Mammary epithelial cell (primary cell): ENCODE measurements at regions not wholly inside any gene's neighbourhood (a gene's known extent, or its start where the extent isn't known, plus 50 kb on each side); places are given as distances from the start of the nearest gene placed in this dataset.

Experiments
- CTCF ChIP-seq, 2 donors: IDR thresholded peaks in 1 of 2; conservative IDR thresholded peaks in 1 of 2; 2 replicates each; pipeline ENCODE4 v1.5.1; 2011 to 2012; ENCODE audit warnings: inconsistent platforms in 2 of 2, low read length in 2 of 2, mild to moderate bottlenecking in 2 of 2, control low read depth in 1 of 2, low read depth in 1 of 2; ENCODE audit not compliant: insufficient read depth in 1 of 2; ENCODE audit errors: extremely low read depth in 1 of 2
- EZH2 ChIP-seq: IDR thresholded peaks from 2 replicates; pipeline ENCODE4 v1.6.1; 2012; ENCODE audit warnings: low read length, inconsistent platforms, borderline replicate concordance

- TF ChIP-seq CTCF (conservative IDR thresholded peaks at IDR 0.05 in 1 of 2, IDR thresholded peaks at IDR 0.05 in 1 of 2; ENCODE audit: extremely low read depth in 1 of 2, insufficient read depth in 1 of 2, low read depth in 1 of 2, low read length in 2 of 2): peak; percentile 19 to 51
- TF ChIP-seq EZH2: no peak
Observed at GRCh38 chr14:35215110-35215813, 76.9 kb upstream of the PSMA6 start.
